ENCODE measurements at regions not wholly inside any gene's neighbourhood (a gene's known extent, or its start where the extent isn't known, plus 50 kb on each side); places are given as distances from the start of the nearest gene placed in this dataset.

DNA sequence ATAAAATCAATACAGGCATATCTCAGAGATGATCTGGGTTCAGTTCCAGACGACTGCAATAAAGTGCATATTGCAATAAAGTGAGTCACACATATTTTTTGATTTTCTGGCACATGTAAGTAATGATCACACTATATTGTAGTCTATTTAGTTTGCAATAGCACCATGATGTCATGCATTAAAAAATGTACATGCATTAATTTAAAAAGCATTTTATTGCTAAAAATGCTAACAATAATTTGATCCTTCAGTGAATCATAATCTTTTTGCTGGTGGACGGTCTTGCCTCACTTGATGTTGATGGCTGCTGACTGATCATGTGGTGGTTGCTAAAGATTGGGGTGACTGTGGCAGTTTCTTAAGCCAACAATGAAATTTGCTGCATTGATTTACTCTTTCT, 511.1 kb downstream of the OTOL1 start:
- no peak for DNase-seq (ENCODE audit: low read depth)

DNA sequence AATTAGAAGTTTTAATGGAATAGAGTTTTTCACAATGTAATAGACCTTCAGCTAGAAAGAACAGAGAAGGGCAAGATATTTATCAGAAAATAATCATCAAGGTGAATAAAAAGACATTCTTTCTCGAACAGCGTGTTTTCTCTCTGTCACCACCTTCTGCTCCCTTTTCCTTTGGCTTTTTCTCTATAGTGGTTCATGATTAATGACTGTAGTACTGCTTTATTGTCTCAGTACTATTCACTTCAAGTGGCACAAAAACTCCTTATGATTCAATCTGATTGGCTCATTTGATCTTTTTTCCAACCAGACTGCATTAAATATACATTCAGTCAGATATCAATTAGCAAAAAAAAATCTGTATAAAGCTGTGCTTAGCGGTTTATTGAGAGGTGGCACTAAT, 516.0 kb downstream of the OTOL1 start:
- no peak for DNase-seq (ENCODE audit: low read depth)

DNA sequence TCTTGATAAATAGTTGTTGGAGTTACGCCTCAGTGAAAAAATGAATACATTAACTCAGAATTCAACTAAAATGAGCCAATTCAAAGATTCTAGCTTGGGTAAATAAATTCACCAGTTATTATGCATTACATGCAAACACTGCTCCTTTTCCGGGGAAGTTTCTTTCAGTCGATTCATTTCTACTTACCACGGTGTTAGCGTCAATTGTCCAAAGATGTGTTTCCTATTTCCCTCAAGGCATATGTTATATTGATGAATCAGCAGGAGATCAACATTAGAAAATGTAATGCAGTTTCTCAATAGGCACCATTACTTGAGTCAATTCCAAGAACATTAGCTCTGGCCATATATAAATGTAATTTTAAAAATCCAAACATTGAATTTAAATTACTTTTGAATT, 517.7 kb downstream of the OTOL1 start:
- DNase-seq (ENCODE audit: low read depth), result no peak

DNA sequence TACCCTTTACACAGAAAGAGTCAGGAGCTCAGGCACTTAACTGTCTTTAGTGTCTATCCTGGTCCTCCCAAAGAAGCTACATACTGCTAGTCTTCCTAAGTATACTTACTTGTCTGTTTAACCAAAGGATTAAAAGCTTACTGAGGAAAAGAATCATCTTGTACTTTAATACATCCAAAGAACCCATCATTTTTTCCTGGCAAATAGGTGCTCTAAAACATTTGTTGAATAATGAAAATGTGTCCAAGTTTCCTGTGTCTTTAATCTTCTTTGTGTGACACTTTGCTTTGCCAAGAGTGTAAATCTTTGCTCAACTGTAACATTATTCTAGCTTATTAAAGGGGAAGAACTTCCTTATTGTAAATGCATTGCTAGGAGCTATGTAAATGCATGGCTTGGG, 519.2 kb downstream of the OTOL1 start:
- no peak for DNase-seq (ENCODE audit: low read depth)

DNA sequence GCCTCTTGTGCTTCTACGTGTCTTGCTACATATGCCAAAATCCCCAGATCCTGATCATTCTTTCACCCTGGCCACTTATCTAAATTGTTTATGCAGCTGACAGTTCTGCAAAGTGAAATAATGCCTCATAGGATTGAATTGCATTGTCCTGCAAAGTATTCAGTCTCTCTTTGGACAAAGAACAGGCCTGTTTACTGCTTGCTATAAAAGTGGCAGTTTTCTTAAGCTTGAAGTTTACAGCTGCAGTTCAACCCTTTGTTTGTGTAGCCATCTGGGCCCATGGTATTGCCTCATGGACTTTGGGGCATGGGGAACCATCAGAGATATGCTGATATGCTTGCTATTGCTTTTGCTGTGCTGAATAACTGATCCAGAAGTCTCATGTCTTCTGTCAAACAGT, 523.2 kb downstream of the OTOL1 start:
- DNase-seq (ENCODE audit: low read depth), result no peak

DNA sequence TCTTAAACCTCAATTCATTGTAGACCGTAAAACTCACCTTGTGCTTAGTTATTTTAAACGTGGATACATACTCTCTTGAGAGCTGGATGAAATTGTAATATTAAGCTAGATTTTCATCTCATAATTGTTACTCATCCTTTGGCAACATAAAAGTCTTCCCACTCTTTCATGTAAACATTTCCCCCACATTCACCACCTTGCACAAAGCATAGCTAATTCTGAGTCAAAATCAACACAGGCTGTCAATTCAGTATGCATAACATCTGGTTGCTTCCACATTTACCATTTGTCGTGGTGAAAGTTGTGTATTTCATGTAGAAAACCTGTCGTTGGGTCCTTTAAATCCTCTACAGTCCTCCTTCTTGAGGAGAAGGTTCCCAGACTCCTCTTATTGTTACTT, 524.6 kb downstream of the OTOL1 start:
- DNase-seq (ENCODE audit: low read depth), result no peak

DNA sequence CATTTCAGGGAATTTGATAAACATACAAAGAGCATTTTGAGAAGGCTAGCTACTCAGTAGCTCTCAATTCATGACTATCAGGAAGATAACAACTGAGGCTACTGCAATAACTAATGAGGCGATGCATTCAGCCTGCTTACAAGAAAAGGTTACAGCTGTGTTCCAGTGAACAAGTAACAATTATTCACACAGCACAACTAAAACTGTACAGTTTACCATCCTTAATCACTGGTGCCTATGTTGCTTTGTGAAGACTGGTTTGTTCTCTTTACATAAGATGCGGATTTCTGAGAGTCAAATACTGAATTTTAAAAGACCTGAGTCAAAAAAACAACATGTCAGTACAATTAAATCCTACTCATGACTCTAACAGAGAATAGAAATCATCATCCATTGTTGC, 526.3 kb downstream of the OTOL1 start:
- DNase-seq (ENCODE audit: low read depth), result no peak

DNA sequence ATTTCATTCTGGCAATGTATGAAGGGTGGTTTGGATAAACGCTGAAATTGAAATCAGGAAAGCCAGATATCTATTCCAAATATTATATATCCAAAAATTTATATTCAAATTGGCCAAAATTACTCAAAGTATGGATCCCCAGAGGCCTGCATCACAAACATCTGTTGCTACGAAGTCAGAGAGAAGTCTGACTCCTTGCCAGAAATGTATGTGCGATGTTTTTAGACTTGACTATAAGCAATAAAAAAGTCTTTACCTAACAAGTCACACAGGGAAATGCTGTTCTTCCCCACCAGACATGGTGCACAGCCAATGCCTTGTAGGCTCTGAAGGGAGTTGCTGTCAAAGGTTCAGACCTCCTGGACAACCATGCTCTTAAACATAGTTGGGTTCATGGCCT, 533.1 kb downstream of the OTOL1 start:
- DNase-seq (ENCODE audit: low read depth), result no peak

DNA sequence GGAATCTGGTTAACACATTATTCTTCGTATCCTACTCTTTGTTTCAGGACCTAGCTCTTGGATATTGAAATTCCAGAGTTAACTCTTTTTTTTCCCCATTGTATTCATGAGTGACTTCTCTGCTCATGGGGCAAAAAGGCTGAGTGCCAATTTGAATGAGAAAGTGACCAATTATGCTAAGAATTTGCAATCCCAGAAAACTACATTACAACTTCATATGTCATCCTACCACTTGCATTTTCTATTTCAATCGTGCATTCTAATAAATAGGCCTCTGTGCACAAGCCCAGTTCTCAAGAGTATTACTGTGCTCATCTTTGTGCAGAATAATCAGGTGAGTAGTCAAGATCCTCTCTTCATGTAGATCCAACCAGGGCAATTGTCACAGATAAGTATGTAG, 537.8 kb downstream of the OTOL1 start:
- DNase-seq (ENCODE audit: low read depth), result peak; percentile 68

DNA sequence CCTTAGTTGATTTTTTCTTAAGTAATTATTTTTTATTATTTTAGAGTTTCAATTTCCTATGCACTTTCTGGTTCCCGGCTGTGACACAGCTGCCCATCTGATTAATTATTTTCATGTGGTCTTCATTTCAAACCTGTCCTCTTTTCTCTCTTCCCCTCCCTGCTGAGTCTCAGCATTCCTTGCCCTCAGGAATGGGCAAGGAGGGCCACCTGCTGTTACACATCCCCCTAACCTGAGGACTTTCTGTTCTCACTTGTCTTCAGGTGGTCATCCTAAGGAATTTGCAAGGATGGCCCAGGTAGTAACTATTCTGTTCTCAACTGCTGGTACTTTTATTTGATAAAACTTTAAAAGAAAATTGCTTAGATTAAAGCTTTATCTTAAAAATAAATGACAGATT, 545.0 kb downstream of the OTOL1 start:
- no peak for DNase-seq (ENCODE audit: low read depth)

DNA sequence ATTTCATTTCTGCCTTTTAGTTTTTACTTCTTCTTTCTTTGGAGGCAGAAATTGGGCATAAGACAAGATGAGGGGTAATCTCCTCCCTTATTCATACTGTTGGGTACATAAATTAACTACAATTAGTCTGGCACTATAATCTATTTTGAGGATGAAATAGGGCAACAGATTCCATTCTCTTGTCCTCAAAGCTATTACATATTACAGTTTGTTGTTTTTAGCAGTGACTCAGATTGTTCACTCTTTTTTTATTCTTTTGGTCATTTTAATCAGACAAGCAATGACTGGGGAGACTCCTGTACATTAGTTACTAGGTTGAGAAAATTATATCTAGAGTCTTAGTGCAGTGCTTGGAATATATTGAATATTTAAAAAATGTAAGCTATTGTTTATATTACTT, 556.0 kb downstream of the OTOL1 start:
- no peak for DNase-seq (ENCODE audit: low read depth)

DNA sequence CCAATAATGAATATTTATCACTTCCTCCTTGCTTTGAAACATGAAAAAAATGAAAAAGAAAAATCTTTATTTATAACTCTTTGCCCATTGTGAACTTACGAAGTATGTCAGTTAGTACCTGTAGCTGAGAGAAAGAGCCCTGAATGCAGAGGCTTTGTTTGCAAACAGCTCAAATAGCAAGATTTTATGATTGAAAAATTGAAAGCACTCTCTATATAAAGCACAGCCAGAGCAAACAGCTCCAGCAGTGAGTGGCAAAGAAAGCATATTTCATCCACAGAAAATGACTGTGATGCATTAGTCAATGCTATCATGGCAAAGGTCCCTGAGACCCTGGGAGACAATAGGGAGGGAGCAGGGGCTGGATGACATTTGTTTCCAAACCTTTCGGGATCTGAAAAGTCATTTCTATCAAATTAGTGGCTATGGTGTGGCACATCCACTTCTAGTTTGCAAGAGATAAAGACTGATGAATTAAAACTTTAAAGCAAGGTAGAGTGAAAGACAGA, 576.1 kb downstream of the OTOL1 start:
- no peak for DNase-seq (ENCODE audit: low read depth)

DNA sequence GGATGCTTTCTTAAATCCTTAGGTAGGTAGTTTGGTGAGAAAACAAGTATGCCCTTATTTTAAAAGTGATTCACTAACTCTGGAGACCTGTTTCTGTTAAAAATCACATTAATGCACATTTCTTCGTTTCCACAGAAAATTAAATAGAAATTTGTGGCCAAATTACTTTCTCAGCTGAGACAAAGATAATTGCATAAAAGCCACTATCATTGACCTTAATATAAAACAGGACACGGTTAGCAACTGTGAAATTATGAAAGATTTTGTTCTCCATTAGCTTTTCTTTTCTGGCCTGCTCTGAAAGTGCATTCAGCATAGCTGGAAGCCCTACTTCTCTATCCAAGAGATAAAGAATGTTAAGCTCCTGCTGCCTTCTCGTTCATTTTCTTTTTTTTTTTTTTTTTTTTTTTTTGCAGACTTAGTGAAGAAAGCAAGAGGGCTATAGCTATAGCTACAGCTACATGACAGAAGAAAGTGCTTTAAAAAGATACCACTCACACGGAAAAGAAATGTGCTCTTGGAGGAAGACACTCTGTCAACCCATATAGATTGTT, 576.9 kb downstream of the OTOL1 start:
- no peak for DNase-seq (ENCODE audit: low read depth)

DNA sequence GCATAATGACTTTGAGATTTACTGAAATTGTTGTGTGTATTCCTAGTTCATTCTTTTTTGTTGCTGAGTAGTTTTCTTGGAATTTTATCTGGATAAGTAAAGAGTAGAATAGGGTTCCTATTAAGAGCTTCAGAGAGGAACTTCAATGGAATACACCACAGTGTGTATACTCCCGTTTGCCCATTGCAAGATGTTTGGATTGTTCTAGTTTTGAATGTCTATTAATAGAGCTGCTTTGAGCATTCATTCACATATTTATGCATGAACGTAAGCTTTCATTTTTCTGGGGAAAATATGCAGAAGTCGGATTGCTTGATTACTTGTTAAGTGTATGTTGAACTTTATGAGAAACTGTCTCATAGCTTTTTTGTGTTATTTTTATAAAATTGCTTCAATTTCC, 580.5 kb downstream of the OTOL1 start:
- no peak for DNase-seq (ENCODE audit: low read depth)

DNA sequence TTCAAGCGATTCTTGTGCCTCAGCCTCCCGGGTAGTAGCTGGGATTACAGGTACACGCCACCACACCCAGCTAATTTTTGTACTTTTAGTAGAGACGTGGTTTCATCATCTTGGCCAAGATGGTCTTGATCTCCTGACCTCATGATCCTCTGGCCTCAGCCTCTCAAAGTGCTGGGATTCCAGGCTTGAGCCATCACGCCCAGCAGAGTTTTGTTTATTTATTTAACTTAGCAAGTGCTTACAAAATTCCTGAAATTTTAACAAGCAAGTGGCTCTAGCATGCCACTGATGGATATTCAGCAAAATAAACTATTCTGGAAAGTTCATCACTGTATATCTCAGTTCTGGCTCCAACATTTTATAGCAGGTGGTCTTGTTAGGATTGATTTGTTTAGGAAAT, 585.9 kb downstream of the OTOL1 start:
- DNase-seq (ENCODE audit: low read depth), result peak; percentile 17

DNA sequence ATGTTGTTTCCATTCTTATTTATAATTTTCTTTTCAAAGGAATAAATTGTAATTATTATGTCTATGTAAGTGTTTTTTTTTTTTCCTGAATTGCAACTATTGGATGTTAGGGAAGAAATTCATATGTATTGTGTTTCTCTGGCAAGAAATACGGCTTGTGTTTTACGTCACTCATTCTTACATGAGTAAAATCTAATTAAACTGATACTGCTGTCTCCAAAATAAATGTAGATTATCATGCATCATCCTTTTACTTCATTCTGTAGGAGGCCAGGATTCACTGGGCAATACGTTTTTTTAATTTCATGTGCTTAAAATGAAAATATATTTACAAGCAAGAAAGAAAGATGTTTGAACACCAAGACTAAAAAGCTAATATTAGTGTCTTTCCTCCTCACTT, 590.8 kb downstream of the OTOL1 start:
- DNase-seq (ENCODE audit: low read depth), result no peak

DNA sequence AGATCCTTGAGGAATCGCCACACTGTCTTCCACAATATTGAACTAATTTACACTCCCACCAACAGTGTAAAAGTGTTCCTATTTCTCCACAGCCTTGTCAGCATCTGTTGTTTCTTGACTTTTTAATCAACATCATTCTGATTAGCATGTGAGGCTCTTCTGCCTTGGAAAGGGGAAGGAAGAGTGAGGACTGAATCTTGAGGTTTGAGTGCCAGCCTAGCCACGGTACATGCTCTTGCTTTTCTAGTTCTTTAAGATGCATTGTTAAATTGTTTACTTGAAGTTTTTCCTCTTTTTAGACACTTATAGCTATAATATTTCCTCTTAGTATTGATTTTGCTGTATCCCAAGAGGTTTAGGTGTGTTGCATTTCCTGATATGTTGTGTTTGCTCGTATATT, 596.1 kb downstream of the OTOL1 start:
- DNase-seq (ENCODE audit: low read depth), result no peak

DNA sequence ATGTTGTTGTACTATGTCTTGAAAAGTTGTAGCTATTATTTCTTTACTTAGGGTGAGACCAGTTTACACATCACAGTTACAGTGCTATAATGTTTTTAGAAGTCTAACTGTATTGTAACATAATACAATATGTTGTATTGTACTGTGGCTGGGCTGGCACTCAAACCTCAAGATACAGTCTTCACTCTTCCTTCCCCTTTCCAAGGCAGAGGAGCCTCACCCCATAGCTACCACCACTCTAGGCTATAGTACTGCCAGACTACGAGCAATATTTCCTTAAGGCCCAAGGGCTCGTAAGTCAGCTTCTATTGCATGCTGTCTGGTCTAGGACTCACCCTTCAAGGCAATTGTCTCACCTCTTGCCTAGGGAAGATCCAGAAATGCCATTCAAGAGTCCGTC, 597.7 kb downstream of the OTOL1 start:
- no peak for DNase-seq (ENCODE audit: low read depth)

DNA sequence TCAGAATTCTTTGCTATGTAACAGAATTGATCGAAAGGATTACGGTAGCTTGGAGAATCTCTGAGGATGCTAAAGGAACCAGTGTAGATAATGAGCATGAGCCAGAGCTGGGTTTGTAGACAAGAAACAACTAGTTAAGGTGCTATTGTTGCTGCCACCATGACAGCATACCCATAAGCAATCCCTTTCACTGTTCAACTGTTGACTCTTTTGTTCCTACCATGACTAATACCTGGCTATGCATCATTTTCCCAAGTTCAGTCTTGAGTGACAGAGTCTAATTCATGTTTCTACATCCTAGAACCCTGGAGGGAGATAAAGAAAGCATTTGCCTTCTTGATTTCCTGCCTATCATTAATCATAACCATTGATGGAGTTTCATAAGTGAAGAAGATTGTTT, 600.3 kb downstream of the OTOL1 start:
- no peak for DNase-seq (ENCODE audit: low read depth)

DNA sequence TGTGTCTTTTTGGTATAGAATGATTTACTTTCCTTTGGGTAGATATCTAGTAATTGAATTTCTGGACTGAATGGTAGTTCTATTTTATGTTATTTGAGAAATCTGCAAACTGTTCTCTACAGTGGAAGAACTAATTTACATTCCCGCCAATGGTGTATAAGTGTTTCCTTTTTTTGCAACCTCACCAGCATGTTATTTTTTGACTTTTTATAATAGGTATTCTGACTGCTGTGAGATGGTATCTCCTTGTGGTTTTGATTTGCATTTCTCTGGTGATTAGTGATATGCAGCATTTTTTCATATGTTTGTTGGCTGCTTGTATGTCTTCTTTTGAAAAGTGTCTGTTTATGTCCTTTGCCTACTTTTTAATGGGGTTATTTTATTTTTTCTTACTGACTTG, 607.2 kb downstream of the OTOL1 start:
- no peak for DNase-seq (ENCODE audit: low read depth)

DNA sequence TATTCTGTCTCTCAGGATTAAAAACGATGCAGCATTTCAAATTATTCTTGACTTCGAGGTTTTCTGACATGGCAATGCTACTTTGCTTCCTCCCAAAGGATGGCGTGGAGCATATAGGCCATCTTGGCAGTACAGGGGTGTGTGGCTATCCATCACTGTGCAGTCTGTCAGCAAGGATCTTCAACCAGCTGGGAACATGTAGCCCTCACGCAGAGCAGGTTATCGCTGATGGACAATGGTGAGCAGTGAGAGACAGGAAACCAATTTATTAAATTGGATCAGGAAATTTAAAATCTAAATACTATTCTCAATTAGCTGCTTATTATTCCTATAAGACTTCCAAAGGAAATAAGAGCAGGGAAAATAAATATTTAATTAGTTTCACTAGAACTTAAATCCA, 615.3 kb downstream of the OTOL1 start:
- no peak for DNase-seq (ENCODE audit: low read depth)

DNA sequence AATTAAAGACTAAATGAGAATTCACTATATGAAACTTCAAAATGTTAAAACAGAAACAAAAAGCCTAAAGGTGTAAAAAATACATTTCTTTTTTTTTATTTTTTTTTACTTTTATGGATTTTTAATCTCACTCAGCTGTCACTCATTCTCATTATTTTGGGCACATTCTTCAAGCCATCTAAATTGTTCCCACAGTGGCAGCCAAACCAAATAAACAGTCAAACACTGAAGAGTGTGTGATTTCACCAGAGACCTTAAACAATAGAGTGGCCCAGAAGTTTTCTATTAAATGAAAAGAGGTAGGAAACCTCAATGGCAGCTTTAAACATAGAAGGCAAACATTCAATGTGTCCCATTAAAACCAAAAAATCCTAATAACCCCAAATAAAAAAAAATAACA, 616.1 kb downstream of the OTOL1 start:
- DNase-seq (ENCODE audit: low read depth), result no peak

DNA sequence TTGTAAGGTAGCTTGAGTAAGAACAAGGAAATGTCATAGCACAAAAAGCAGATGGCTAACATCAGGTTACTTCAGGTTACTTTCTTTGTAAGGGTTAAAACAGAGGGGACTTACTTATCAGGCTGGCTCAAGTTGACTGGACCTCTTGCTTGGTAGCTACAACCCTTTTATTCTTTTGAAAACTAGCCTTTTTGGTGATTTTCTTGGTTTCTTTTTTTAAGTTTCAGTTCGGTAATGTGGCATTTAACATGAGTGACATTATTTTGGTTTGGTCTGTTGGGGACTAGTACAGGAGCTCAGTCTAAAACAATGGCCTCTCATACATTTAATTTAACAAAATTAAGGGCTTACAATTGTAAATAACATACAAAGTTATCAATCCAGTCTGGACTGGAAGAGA, 621.4 kb downstream of the OTOL1 start:
- no peak for DNase-seq (ENCODE audit: low read depth)

DNA sequence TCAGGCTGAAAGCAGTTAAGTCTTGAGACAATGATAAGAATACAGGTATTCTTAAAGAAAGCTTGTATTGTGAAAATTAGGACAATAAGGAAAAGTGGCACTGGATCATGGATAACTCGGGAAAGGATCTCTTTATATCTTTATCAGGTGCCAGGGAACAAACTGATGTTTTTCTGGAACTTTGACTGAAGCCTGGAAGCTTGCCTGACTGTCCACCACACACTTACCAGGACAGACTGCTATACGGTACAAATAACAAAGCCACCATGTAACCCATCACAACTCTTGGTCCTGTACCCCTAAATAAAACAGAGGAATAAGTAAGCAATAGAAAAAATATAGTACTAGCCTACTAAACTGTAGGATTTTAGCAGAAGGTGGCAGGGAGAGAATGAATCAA, 623.0 kb downstream of the OTOL1 start:
- no peak for DNase-seq (ENCODE audit: low read depth)

DNA sequence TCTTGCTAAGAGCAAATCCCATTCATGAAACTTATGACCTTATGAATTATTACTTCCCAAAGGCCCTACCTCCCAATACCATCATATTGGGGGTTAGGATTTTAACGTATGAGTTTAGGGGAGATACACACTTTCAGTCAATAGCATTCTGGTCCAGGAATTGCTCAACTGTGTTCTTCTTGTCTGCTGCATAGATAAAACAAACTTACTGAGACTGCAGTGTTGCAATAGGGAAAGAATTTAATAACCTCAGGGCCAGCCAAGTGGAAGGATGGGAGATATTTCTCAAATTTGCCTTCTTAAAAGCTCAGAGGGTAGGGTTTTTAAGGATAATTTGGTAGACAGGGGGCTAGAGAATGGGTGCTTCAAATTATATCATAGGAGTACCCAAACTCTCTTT, 625.8 kb downstream of the OTOL1 start:
- DNase-seq (ENCODE audit: low read depth), result no peak

All from HS-27A (cell line).